Gastroesophageal sphincter (tissue), 3 donors: ENCODE measurements at regions not wholly inside any gene's neighbourhood (a gene's known extent, or its start where the extent isn't known, plus 50 kb on each side); places are given as distances from the start of the nearest gene placed in this dataset.

Experiments
- EP300 ChIP-seq: sonication (generic); formaldehyde crosslinking; IDR thresholded peaks from one replicate; pipeline ENCODE4 v1.6.1; 2017; ENCODE audit warnings: antibody characterized with exemption, mild to moderate bottlenecking
- POLR2A ChIP-seq, 2 donors: fragments of 450-650 bp; IDR thresholded peaks; one replicate each; pipeline ENCODE4 v1.6.1; 2017; ENCODE audit warnings: antibody characterized with exemption in 2 of 2, mild to moderate bottlenecking in 2 of 2, moderate library complexity in 1 of 2
- POLR2AphosphoS5 ChIP-seq: sonication (generic); formaldehyde crosslinking; IDR thresholded peaks from one replicate; pipeline ENCODE4 v1.6.1; 2017; ENCODE audit warnings: antibody characterized with exemption
- TF ChIP-seq, protein P1 (sequence below), 4 experiments: fragments of 200-600 bp in 2 of 4; fragments of 450-650 bp in 2 of 4; sonication (generic) in 1 of 4; IDR thresholded peaks; one replicate each; pipeline ENCODE4 v1.5.1; 2017 to 2019; ENCODE audit warnings: antibody characterized with exemption in 4 of 4, mild to moderate bottlenecking in 2 of 4, moderate library complexity in 2 of 4

- TF ChIP-seq, protein P1, sequence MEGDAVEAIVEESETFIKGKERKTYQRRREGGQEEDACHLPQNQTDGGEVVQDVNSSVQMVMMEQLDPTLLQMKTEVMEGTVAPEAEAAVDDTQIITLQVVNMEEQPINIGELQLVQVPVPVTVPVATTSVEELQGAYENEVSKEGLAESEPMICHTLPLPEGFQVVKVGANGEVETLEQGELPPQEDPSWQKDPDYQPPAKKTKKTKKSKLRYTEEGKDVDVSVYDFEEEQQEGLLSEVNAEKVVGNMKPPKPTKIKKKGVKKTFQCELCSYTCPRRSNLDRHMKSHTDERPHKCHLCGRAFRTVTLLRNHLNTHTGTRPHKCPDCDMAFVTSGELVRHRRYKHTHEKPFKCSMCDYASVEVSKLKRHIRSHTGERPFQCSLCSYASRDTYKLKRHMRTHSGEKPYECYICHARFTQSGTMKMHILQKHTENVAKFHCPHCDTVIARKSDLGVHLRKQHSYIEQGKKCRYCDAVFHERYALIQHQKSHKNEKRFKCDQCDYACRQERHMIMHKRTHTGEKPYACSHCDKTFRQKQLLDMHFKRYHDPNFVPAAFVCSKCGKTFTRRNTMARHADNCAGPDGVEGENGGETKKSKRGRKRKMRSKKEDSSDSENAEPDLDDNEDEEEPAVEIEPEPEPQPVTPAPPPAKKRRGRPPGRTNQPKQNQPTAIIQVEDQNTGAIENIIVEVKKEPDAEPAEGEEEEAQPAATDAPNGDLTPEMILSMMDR (IDR thresholded peaks at IDR 0.05): no peak
- TF ChIP-seq POLR2AphosphoS5: no peak
- TF ChIP-seq EP300: no peak
- TF ChIP-seq POLR2A (IDR thresholded peaks at IDR 0.05): no peak
These were observed 87.2 kb downstream of the B3GNT2 start for GRCh38 chr2:62283147-62283546.
